HG03571 (cell line): ENCODE measurements at regions not wholly inside any gene's neighbourhood (a gene's known extent, or its start where the extent isn't known, plus 50 kb on each side); places are given as distances from the start of the nearest gene placed in this dataset.

ENCODE experiments used
- ATAC-seq: cut with Tn5 transposase; IDR thresholded peaks from one replicate; pipeline ENCODE4 v1.9.1; 2021; ENCODE audit not compliant: unreplicated experiment

- ATAC-seq = no peak
Observed at GRCh38 chr20:39623584-39624234, 661.6 kb downstream of the DHX35 start.

GRCh38 chr20:39619271-39619785, 657.2 kb downstream of the DHX35 start:
- no peak for ATAC-seq

- ATAC-seq = no peak
Observed at GRCh38 chr20:39611901-39612300, 649.8 kb downstream of the DHX35 start.

GRCh38 chr20:39607141-39607540, 645.0 kb downstream of the DHX35 start:
- no peak for ATAC-seq

- ATAC-seq = no peak
Observed at GRCh38 chr20:39605908-39606307, 643.8 kb downstream of the DHX35 start.

GRCh38 chr20:39605361-39605760, 643.2 kb downstream of the DHX35 start:
- no peak for ATAC-seq

GRCh38 chr20:39603219-39603618, 641.1 kb downstream of the DHX35 start:
- no peak for ATAC-seq

- no peak for ATAC-seq
Observed at GRCh38 chr20:39602649-39603048, 640.5 kb downstream of the DHX35 start.

GRCh38 chr20:39600871-39601270, 638.7 kb downstream of the DHX35 start:
- no peak for ATAC-seq

- no peak for ATAC-seq
Observed at GRCh38 chr20:39600156-39600555, 638.0 kb downstream of the DHX35 start.

GRCh38 chr20:39596554-39596953, 634.4 kb downstream of the DHX35 start:
- no peak for ATAC-seq

- no peak for ATAC-seq
Observed at GRCh38 chr20:39592371-39592770, 630.2 kb downstream of the DHX35 start.

GRCh38 chr20:39588148-39588757, 626.1 kb downstream of the DHX35 start:
- no peak for ATAC-seq

- ATAC-seq = no peak
Observed at GRCh38 chr20:39581034-39581433, 618.9 kb downstream of the DHX35 start.

GRCh38 chr20:39576771-39577170, 614.6 kb downstream of the DHX35 start:
- no peak for ATAC-seq

GRCh38 chr20:39574061-39574460, 611.9 kb downstream of the DHX35 start:
- no peak for ATAC-seq

GRCh38 chr20:39571171-39571570, 609.0 kb downstream of the DHX35 start:
- ATAC-seq = no peak

GRCh38 chr20:39568109-39568508, 606.0 kb downstream of the DHX35 start:
- ATAC-seq = no peak

GRCh38 chr20:39563349-39563748, 601.2 kb downstream of the DHX35 start:
- ATAC-seq = no peak

GRCh38 chr20:39554341-39554740, 592.2 kb downstream of the DHX35 start:
- ATAC-seq = no peak

- no peak for ATAC-seq
Observed at GRCh38 chr20:39553120-39553519, 591.0 kb downstream of the DHX35 start.

- ATAC-seq = no peak
Observed at GRCh38 chr20:39549733-39550132, 587.6 kb downstream of the DHX35 start.
